ENCODE measurements at regions not wholly inside any gene's neighbourhood (a gene's known extent, or its start where the extent isn't known, plus 50 kb on each side); places are given as distances from the start of the nearest gene placed in this dataset.

- H3K4me1 ChIP-seq (ENCODE audit: control insufficient read depth in 1 of 2, low read depth in 2 of 2), result no peaks in the 10 kb centered on the region
- H3K9me3 ChIP-seq, result no peaks in the 10 kb centered on the region
- TF ChIP-seq CTCF (IDR thresholded peaks at IDR 0.05), result no peak
- ATAC-seq (ENCODE audit: insufficient number of reproducible peaks, low FRiP score, low read depth), result no peak
- no peak overlapping the region for H3K27ac ChIP-seq
- no peaks in the 10 kb centered on the region for H3K36me3 ChIP-seq
- DNase-seq (ENCODE audit: low spot score), result no peak
- no peaks in the 10 kb centered on the region for H3K27me3 ChIP-seq (replicated peaks; ENCODE audit: insufficient read depth)
- no peak overlapping the region for H3K4me3 ChIP-seq
These were observed 180.8 kb downstream of the PLPPR4 start for GRCh38 chr1:99445071-99445470.

GRCh38 chr1:99445486-99445885, 181.2 kb downstream of the PLPPR4 start:
- TF ChIP-seq CTCF (IDR thresholded peaks at IDR 0.05), result no peak
- Histone ChIP-seq H3K9me3 (no peaks in the 10 kb centered on the region), H3K4me3 (no peak overlapping the region), H3K27me3 (replicated peaks; ENCODE audit: insufficient read depth) (no peaks in the 10 kb centered on the region), H3K36me3 (no peaks in the 10 kb centered on the region), H3K27ac (no peak overlapping the region), H3K4me1 (ENCODE audit: control insufficient read depth in 1 of 2, low read depth in 2 of 2) (no peaks in the 10 kb centered on the region)
- ATAC-seq (ENCODE audit: insufficient number of reproducible peaks, low FRiP score, low read depth) (no peak), DNase-seq (ENCODE audit: low spot score) (no peak)

GRCh38 chr1:99447721-99448120, 183.4 kb downstream of the PLPPR4 start:
- Histone ChIP-seq H3K4me1 (ENCODE audit: control insufficient read depth in 1 of 2, low read depth in 2 of 2) (no peaks in the 10 kb centered on the region), H3K36me3 (no peaks in the 10 kb centered on the region), H3K4me3 (no peak overlapping the region), H3K27me3 (replicated peaks; ENCODE audit: insufficient read depth) (no peaks in the 10 kb centered on the region), H3K27ac (no peak overlapping the region), H3K9me3 (no peaks in the 10 kb centered on the region)
- DNase-seq (ENCODE audit: low spot score), result no peak
- ATAC-seq (ENCODE audit: insufficient number of reproducible peaks, low FRiP score, low read depth), result no peak
- no peak for TF ChIP-seq CTCF (IDR thresholded peaks at IDR 0.05)

GRCh38 chr1:99455760-99456159, 190.2 kb upstream of the PALMD start:
- H3K27me3 ChIP-seq (replicated peaks; ENCODE audit: insufficient read depth), result no peaks in the 10 kb centered on the region
- H3K4me3 ChIP-seq, result no peak overlapping the region
- DNase-seq (ENCODE audit: low spot score) (no peak), ATAC-seq (ENCODE audit: insufficient number of reproducible peaks, low FRiP score, low read depth) (no peak)
- H3K27ac ChIP-seq, result no peak overlapping the region
- no peaks in the 10 kb centered on the region for H3K9me3 ChIP-seq
- TF ChIP-seq CTCF (IDR thresholded peaks at IDR 0.05), result no peak
- no peaks in the 10 kb centered on the region for H3K4me1 ChIP-seq (ENCODE audit: control insufficient read depth in 1 of 2, low read depth in 2 of 2)
- no peaks in the 10 kb centered on the region for H3K36me3 ChIP-seq

- no peak overlapping the region for H3K27ac ChIP-seq
- H3K36me3 ChIP-seq, result no peaks in the 10 kb centered on the region
- no peak for ATAC-seq (ENCODE audit: insufficient number of reproducible peaks, low FRiP score, low read depth)
- no peaks in the 10 kb centered on the region for H3K9me3 ChIP-seq
- no peak overlapping the region for H3K4me3 ChIP-seq
- H3K4me1 ChIP-seq (ENCODE audit: control insufficient read depth in 1 of 2, low read depth in 2 of 2), result no peaks in the 10 kb centered on the region
- no peak for TF ChIP-seq CTCF (IDR thresholded peaks at IDR 0.05)
- no peaks in the 10 kb centered on the region for H3K27me3 ChIP-seq (replicated peaks; ENCODE audit: insufficient read depth)
- DNase-seq (ENCODE audit: low spot score), result no peak
These were observed 189.4 kb upstream of the PALMD start for GRCh38 chr1:99456536-99456935.

Data from thoracic aorta (tissue), 2 donors.